Neural cell (in vitro differentiated cells): ENCODE measurements at regions not wholly inside any gene's neighbourhood (a gene's known extent, or its start where the extent isn't known, plus 50 kb on each side); places are given as distances from the start of the nearest gene placed in this dataset.

ENCODE experiments used
- CTCF ChIP-seq: fragments of 450-650 bp; IDR thresholded peaks from 2 replicates; pipeline ENCODE4 v1.5.1; 2014; ENCODE audit warnings: antibody characterized with exemption, mild to moderate bottlenecking, moderate library complexity; ENCODE audit not compliant: poor library complexity, severe bottlenecking
- EP300 ChIP-seq: fragments of 450-650 bp; conservative IDR thresholded peaks from 2 replicates; pipeline ENCODE4 v1.6.1; 2014; ENCODE audit warnings: antibody characterized with exemption, mild to moderate bottlenecking, moderate library complexity; ENCODE audit not compliant: poor library complexity, severe bottlenecking
- EZH2 ChIP-seq: fragments of 200-600, 300-800 bp; shearing (Covaris generic), sonication (generic); IDR thresholded peaks from 2 replicates; pipeline ENCODE4 v1.6.1; 2014; ENCODE audit warnings: antibody characterized with exemption, low read length, borderline replicate concordance, mild to moderate bottlenecking; ENCODE audit not compliant: insufficient read depth, poor library complexity, severe bottlenecking
- MXI1 ChIP-seq: fragments of 450-650 bp; conservative IDR thresholded peaks from 2 replicates; pipeline ENCODE4 v1.6.1; 2014; ENCODE audit warnings: antibody characterized with exemption, mild to moderate bottlenecking; ENCODE audit not compliant: poor library complexity, severe bottlenecking
- POLR2AphosphoS5 ChIP-seq: IDR thresholded peaks from 2 replicates; pipeline ENCODE4 v1.6.1; 2012
- RAD21 ChIP-seq: fragments of 450-650 bp; conservative IDR thresholded peaks from 2 replicates; pipeline ENCODE4 v1.6.1; 2014; ENCODE audit warnings: antibody characterized with exemption, mild to moderate bottlenecking, moderate library complexity
- SMC3 ChIP-seq: fragments of 450-650 bp; conservative IDR thresholded peaks from 2 replicates; pipeline ENCODE4 v1.6.1; 2014; ENCODE audit warnings: antibody characterized with exemption, mild to moderate bottlenecking, moderate library complexity; ENCODE audit not compliant: poor library complexity
- TAF1 ChIP-seq: IDR thresholded peaks from 2 replicates; pipeline ENCODE4 v1.6.1; 2012; ENCODE audit warnings: low read depth

GRCh38 chr18:2240311-2240705 lies 331.0 kb downstream of the METTL4 start:
- TF ChIP-seq CTCF (no peak), MXI1 (no peak), SMC3 (no peak), POLR2AphosphoS5 (no peak), TAF1 (no peak), EP300 (no peak), RAD21 (no peak), EZH2 (no peak)
